T-helper 1 cell treated with Interleukin-12 subunit alpha and Interleukin-12 subunit beta and Interleukin-4 antibody, amounts not matched to agents 30 μg/mL and 1 μg/mL, for 36 hours (primary cell): ENCODE measurements at regions not wholly inside any gene's neighbourhood (a gene's known extent, or its start where the extent isn't known, plus 50 kb on each side); places are given as distances from the start of the nearest gene placed in this dataset.
A peak's percentile ranks its signal among the peaks of the same experiment; 100 is the strongest.

Experiments
- H3K27ac Mint-ChIP-seq: one replicate; pipeline ENCODE4 v1.8.0; 2021; ENCODE audit warnings: mild to moderate bottlenecking, mixed read lengths
- H3K27me3 Mint-ChIP-seq: one replicate; pipeline ENCODE4 v1.8.0; 2021; ENCODE audit warnings: low read depth, mixed read lengths
- H3K36me3 Mint-ChIP-seq: one replicate; pipeline ENCODE4 v1.8.0; 2021; ENCODE audit warnings: low read depth, mixed read lengths
- H3K4me1 Mint-ChIP-seq: one replicate; pipeline ENCODE4 v1.8.0; 2021; ENCODE audit warnings: low read depth, mixed read lengths
- H3K4me3 Mint-ChIP-seq: one replicate; pipeline ENCODE4 v1.8.0; 2021; ENCODE audit warnings: mild to moderate bottlenecking, moderate library complexity, mixed read lengths
- H3K9me3 Mint-ChIP-seq: one replicate; pipeline ENCODE4 v1.8.0; 2021; ENCODE audit warnings: mixed read lengths

DNA sequence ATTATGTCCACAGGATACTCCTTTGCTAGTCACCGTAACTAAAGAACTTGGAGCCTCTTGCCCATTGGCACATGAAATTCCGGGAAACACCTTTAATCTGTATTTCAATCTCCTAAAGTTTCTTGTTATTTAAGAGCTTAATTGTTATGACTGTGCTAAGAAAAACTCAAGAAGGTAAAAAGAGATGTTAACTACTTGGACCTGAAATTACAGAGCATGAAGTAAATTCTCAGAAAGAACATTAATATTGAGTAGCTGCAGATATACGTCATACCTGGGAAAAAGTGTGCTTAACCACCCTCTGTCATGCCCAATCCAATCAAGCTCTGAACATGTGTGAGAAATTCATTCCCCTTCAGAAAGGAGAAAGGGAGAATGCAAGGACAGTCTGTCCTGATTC lies 394.9 kb upstream of the PTGER4 start:
- peaks cover 7% of the 10 kb centered on the region for H3K36me3 Mint-ChIP-seq
- peaks cover 13% of the 10 kb centered on the region for H3K9me3 Mint-ChIP-seq
- H3K27ac Mint-ChIP-seq: no peak overlapping the region
- peaks cover 1% of the 10 kb centered on the region for H3K4me1 Mint-ChIP-seq
- no peak overlapping the region for H3K4me3 Mint-ChIP-seq
- no peaks in the 10 kb centered on the region for H3K27me3 Mint-ChIP-seq

GRCh38 chr5:40278881-40279280 lies 400.8 kb upstream of the PTGER4 start:
- Mint-ChIP-seq H3K9me3 (no peaks in the 10 kb centered on the region), H3K4me1 (peaks cover 46% of the 10 kb centered on the region), H3K27ac (peak overlapping the region; percentile 81), H3K36me3 (peaks cover 6% of the 10 kb centered on the region), H3K4me3 (no peak overlapping the region), H3K27me3 (no peaks in the 10 kb centered on the region)

DNA sequence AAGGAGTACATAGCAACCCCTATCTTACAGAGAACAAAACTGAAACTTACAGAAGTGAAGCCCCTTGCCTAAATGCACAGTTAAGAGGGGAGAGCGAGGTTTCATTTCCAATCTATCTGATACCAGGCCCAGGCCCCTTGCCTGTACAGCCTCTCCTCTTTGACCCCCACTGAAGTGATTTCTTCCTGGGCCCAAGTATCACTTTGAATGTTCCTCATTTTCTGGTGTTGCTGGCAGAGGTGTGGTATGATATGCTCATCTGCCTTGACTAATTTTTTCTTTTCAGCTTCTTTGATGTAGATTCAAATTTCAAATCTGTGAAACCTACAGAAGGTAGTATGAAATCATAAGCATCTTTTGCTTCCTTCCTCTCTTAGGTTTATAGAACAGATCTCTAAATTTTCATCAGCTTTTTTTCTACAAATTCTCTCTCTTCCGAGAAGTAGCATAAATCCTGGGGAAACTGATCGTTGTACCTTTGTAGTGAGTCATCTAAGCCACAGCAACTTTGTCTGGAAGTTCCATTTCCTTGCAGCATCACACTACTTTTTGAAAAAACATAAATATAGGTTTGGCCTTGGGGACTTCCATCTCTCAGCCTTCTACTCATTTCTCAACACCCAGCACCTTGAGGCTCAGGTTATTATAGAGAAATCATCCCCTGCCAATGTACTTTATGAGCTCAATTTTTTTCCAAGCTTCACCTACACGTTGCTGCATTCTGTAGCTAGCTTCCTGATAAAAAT lies 402.4 kb upstream of the PTGER4 start:
- Mint-ChIP-seq H3K27ac (peak overlapping the region; percentile 91), H3K4me3 (peak overlapping the region; percentile 27), H3K9me3 (no peaks in the 10 kb centered on the region), H3K27me3 (no peaks in the 10 kb centered on the region), H3K4me1 (peaks cover 48% of the 10 kb centered on the region), H3K36me3 (peaks cover 8% of the 10 kb centered on the region)

DNA sequence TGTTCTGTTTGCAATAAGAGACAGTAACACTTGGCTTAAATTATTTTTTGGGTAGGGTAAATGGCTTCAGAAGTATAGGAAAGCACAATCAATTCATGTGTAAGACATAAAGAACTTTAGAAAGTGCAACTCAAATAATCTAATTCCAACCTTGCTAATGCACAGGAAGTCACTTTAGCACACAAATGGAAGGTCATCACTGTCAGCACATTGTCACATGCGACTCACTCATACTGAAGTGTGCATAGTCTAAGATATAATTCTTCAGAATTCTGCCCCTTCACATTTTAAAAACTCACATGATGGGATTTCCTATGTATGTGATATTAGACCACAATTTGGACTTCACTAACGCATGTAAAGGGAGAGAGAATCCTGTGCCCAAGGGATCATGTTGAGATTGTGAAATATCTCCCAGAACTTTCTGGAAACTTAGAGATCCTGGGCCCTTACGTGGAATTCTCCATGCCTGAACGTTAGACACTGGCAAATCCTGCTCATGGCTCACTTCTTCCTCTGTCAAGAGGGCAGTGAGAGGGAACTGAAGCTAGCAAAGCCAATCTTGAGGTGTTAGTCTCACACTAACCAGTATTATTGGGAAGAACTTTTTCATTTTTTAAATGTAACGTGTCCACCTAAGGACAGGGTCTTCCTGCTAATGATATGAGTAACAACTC lies 403.2 kb upstream of the PTGER4 start:
- Mint-ChIP-seq H3K36me3 (peaks cover 8% of the 10 kb centered on the region), H3K4me1 (peaks cover 50% of the 10 kb centered on the region), H3K27ac (peak overlapping the region; percentile 91), H3K9me3 (no peaks in the 10 kb centered on the region), H3K27me3 (no peaks in the 10 kb centered on the region), H3K4me3 (peak overlapping the region; percentile 27)

DNA sequence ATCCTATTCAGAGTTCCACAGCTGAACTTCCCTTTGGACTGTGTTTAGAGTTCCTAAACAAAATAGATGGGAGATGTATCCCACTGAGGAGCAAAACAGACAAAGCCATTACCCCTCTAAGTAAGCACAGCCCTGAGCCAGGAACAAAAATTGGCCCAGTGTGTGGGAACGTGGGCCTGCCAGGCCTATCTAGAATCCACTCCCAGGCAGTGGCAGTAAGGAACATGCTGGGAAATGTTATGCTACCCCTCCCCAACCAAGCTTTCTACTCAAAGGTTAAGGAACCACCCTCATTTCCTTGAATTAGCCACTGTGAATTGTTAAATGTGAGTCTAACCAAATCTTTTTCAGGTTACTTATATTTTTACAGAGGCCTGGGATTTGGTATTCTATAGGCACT lies 405.1 kb upstream of the PTGER4 start:
- Mint-ChIP-seq H3K4me1 (peaks cover 66% of the 10 kb centered on the region), H3K4me3 (no peak overlapping the region), H3K27ac (no peak overlapping the region), H3K27me3 (no peaks in the 10 kb centered on the region), H3K36me3 (peaks cover 8% of the 10 kb centered on the region), H3K9me3 (no peaks in the 10 kb centered on the region)

- Mint-ChIP-seq H3K27ac (no peak overlapping the region), H3K36me3 (peaks cover 8% of the 10 kb centered on the region), H3K4me1 (peaks cover 68% of the 10 kb centered on the region), H3K9me3 (no peaks in the 10 kb centered on the region), H3K27me3 (no peaks in the 10 kb centered on the region), H3K4me3 (no peak overlapping the region)
These were observed 405.8 kb upstream of the PTGER4 start for GRCh38 chr5:40273936-40274335.

- peaks cover 8% of the 10 kb centered on the region for H3K36me3 Mint-ChIP-seq
- H3K27me3 Mint-ChIP-seq: no peaks in the 10 kb centered on the region
- no peak overlapping the region for H3K4me3 Mint-ChIP-seq
- no peak overlapping the region for H3K27ac Mint-ChIP-seq
- peaks cover 48% of the 10 kb centered on the region for H3K4me1 Mint-ChIP-seq
- H3K9me3 Mint-ChIP-seq: no peaks in the 10 kb centered on the region
These were observed 408.2 kb upstream of the PTGER4 start for GRCh38 chr5:40271476-40271875.

- Mint-ChIP-seq H3K9me3 (no peaks in the 10 kb centered on the region), H3K36me3 (peaks cover 8% of the 10 kb centered on the region), H3K27me3 (no peaks in the 10 kb centered on the region), H3K4me1 (peaks cover 37% of the 10 kb centered on the region), H3K27ac (peak overlapping the region; percentile 26), H3K4me3 (peak overlapping the region; percentile 18)
These were observed 409.4 kb upstream of the PTGER4 start for GRCh38 chr5:40270274-40270845.

DNA sequence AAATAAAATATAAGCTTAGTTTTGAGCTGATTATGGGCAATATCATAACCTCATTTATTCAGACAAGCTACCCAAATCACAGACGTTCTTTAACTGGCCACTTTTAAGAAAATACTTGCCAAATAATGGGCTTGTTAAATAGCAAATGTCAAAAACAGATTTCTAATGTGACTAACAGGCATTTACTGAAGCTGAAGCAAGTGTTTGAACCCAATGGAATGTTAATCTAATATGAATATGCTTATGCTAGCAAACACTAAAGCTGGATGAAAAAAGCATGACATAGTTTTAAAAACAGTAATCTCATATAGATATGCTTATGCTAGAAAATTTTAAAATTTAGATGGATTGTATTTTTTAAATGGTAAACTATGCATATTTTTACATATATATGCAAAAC lies 411.6 kb upstream of the PTGER4 start:
- Mint-ChIP-seq H3K27ac (no peak overlapping the region), H3K27me3 (no peaks in the 10 kb centered on the region), H3K4me1 (peaks cover 21% of the 10 kb centered on the region), H3K4me3 (no peak overlapping the region), H3K36me3 (peaks cover 6% of the 10 kb centered on the region), H3K9me3 (no peaks in the 10 kb centered on the region)

DNA sequence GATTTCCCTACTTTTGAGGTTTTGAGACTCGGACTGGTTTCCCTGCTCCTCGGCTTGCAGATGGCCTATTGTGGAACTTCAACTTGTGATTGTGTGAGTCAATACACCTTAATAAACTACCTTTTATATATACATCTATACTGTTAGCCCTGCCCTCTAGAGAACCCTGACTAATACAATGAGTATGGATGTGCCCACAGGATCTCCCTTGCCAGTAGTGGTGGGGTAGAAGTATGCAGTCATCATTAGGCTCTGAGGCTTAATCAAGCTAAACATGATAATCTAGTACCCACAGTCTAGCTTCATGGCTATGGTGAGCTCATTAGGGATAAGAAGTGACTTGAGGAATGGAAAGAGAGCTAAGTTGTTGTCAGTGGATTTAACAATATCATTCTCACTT lies 412.8 kb upstream of the PTGER4 start:
- Mint-ChIP-seq H3K4me1 (peaks cover 21% of the 10 kb centered on the region), H3K27me3 (no peaks in the 10 kb centered on the region), H3K27ac (no peak overlapping the region), H3K9me3 (peaks cover 3% of the 10 kb centered on the region), H3K4me3 (no peak overlapping the region), H3K36me3 (peaks cover 6% of the 10 kb centered on the region)

DNA sequence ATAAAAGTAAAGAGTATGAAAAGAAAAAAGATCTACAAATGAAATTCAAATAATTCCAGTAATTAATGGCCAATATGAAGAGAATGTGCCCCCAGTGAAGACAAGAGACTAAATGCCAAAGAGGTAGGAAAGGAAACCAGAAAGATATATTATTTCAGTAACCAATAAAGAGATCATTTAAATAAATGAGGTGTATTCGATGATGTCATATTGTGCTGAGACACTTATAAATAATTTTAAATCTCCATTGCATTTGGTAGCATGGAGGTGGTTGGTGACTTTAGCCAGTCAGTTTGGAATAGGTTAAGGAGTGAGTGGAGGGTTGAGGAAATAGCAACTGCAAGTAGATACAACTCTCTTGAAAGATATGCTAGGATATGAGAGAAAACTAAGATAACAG lies 417.7 kb upstream of the PTGER4 start:
- H3K36me3 Mint-ChIP-seq: peaks cover 8% of the 10 kb centered on the region
- H3K9me3 Mint-ChIP-seq: peaks cover 13% of the 10 kb centered on the region
- no peaks in the 10 kb centered on the region for H3K27me3 Mint-ChIP-seq
- H3K4me1 Mint-ChIP-seq: peaks cover 12% of the 10 kb centered on the region
- H3K4me3 Mint-ChIP-seq: no peak overlapping the region
- H3K27ac Mint-ChIP-seq: no peak overlapping the region

GRCh38 chr5:40260361-40260760 lies 419.4 kb upstream of the PTGER4 start:
- Mint-ChIP-seq H3K27me3 (no peaks in the 10 kb centered on the region), H3K4me1 (peaks cover 12% of the 10 kb centered on the region), H3K4me3 (no peak overlapping the region), H3K36me3 (peaks cover 11% of the 10 kb centered on the region), H3K9me3 (peaks cover 13% of the 10 kb centered on the region), H3K27ac (no peak overlapping the region)

DNA sequence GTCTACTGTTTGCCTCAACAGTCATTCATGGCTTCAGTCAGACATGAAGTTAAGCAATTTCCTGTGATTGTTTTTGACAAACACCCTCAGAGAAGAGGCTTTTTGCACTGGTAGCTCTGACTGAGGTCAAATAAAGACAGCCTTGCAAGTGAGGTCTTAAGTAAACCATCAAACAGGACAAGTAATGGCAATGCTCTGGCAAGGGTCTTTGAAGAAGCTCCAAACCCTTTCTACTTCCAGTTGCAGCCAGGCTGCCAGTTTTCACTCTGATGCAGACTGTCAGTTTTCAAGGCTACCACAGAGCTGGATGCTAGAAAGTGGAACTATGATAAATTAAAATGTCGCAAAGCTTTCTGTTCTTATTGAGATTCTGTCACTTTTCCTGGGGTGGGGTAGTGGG lies 421.5 kb upstream of the PTGER4 start:
- Mint-ChIP-seq H3K9me3 (peaks cover 20% of the 10 kb centered on the region), H3K36me3 (peaks cover 11% of the 10 kb centered on the region), H3K27ac (peak overlapping the region; percentile 85), H3K27me3 (no peaks in the 10 kb centered on the region), H3K4me1 (peaks cover 14% of the 10 kb centered on the region), H3K4me3 (peak overlapping the region; percentile 2)

GRCh38 chr5:40240671-40241070 lies 439.0 kb upstream of the PTGER4 start:
- H3K4me1 Mint-ChIP-seq: peaks cover 13% of the 10 kb centered on the region
- H3K27me3 Mint-ChIP-seq: no peaks in the 10 kb centered on the region
- peaks cover 18% of the 10 kb centered on the region for H3K36me3 Mint-ChIP-seq
- no peak overlapping the region for H3K27ac Mint-ChIP-seq
- H3K4me3 Mint-ChIP-seq: no peak overlapping the region
- peaks cover 37% of the 10 kb centered on the region for H3K9me3 Mint-ChIP-seq

DNA sequence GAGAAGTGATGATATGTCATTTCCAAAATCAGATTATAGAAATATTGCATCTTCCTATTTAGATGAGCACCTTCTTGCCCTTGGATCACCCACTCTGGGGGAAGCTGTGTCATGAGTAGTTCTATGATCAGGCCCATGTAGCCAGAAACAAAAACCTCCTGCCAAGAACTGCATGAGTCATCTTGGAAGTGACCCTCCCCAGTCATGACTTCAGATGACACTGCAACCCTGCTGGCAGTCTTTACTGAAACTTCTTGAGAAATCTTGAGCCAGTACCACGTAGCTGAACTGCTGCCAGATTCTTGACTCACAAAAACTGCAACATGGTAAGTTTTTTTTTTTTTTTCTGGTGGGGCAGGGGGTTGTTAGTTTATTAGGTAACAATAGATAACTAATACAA lies 439.6 kb upstream of the PTGER4 start:
- Mint-ChIP-seq H3K9me3 (peaks cover 37% of the 10 kb centered on the region), H3K4me1 (peaks cover 13% of the 10 kb centered on the region), H3K27me3 (no peaks in the 10 kb centered on the region), H3K27ac (no peak overlapping the region), H3K36me3 (peaks cover 18% of the 10 kb centered on the region), H3K4me3 (no peak overlapping the region)
